Astrocyte of the cerebellum (primary cell): ENCODE measurements at regions not wholly inside any gene's neighbourhood (a gene's known extent, or its start where the extent isn't known, plus 50 kb on each side); places are given as distances from the start of the nearest gene placed in this dataset.

Source experiments
- DNase-seq: peaks from one replicate; pipeline ENCODE4 v3.0.0-alpha.2; 2011; ENCODE audit warnings: low read depth
- H3K4me3 ChIP-seq: 2 replicates; pipeline ENCODE4 v1.5.1; 2011; ENCODE audit warnings: mild to moderate bottlenecking, low read depth, low read length, moderate library complexity
- CTCF ChIP-seq: IDR thresholded peaks from 2 replicates; pipeline ENCODE4 v1.5.1; 2012; ENCODE audit warnings: low read length, low read depth, moderate library complexity, mild to moderate bottlenecking; ENCODE audit errors: missing control alignments
- in situ Hi-C: cut with HindIII; loops from 2 replicates; pipeline ENCODE4 v1.10.0; 2017; ENCODE audit warnings: low sequenced_read_pairs

- in situ Hi-C loops: no loop called here
- no peak for DNase-seq
- no peak for TF ChIP-seq CTCF
- no peak overlapping the region for H3K4me3 ChIP-seq
Observed at GRCh38 chr2:221655300-221655699, 83.2 kb upstream of the EPHA4 start.

GRCh38 chr2:221653182-221653581, 81.1 kb upstream of the EPHA4 start:
- in situ Hi-C loops: no loop called here
- no peak overlapping the region for H3K4me3 ChIP-seq
- no peak for DNase-seq
- TF ChIP-seq CTCF: no peak

- no peak overlapping the region for H3K4me3 ChIP-seq
- no peak for TF ChIP-seq CTCF
- DNase-seq: peak; percentile 73
- in situ Hi-C loops: no loop called here
Observed at GRCh38 chr2:221649051-221649775, 77.1 kb upstream of the EPHA4 start.

GRCh38 chr2:221642447-221642846, 70.3 kb upstream of the EPHA4 start:
- no peak for DNase-seq
- no peak for TF ChIP-seq CTCF
- in situ Hi-C loops: no loop called here
- no peak overlapping the region for H3K4me3 ChIP-seq

GRCh38 chr2:221641181-221641871, 69.2 kb upstream of the EPHA4 start:
- peak; percentile 59 for DNase-seq
- TF ChIP-seq CTCF: no peak
- in situ Hi-C loops: no loop called here
- no peak overlapping the region for H3K4me3 ChIP-seq

- no peak for TF ChIP-seq CTCF
- in situ Hi-C loops: no loop called here
- no peak overlapping the region for H3K4me3 ChIP-seq
- DNase-seq: no peak
Observed at GRCh38 chr2:221640686-221641085, 68.6 kb upstream of the EPHA4 start.
